G401.6 (cell line): ENCODE measurements at regions not wholly inside any gene's neighbourhood (a gene's known extent, or its start where the extent isn't known, plus 50 kb on each side); places are given as distances from the start of the nearest gene placed in this dataset.

ENCODE experiments used
- FAIRE-seq: peaks from 2 replicates; lab custom pipeline; 2012; peaks lifted over from hg19 to GRCh38; lab: Jason Lieb, UNC

DNA sequence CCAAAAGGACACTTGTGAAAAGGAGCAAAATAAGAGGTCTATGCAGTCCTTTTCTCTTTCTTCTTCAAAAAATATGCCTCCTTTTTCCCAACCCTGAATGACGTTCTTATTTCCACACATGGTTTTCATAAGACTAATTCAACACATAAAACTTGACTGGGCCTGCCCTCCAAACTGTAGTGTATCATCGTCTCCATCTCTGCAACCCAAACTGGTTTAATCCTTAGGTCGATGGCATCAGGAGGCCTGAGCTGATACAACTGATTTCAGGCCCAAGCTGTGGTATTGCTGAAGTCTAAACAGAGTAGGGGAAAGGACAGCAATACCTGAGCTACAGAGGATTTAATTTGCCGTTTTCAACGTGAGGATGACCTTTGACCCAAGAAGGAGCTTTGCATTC lies 130.0 kb upstream of the MTNR1B start:
- no peak for FAIRE-seq

DNA sequence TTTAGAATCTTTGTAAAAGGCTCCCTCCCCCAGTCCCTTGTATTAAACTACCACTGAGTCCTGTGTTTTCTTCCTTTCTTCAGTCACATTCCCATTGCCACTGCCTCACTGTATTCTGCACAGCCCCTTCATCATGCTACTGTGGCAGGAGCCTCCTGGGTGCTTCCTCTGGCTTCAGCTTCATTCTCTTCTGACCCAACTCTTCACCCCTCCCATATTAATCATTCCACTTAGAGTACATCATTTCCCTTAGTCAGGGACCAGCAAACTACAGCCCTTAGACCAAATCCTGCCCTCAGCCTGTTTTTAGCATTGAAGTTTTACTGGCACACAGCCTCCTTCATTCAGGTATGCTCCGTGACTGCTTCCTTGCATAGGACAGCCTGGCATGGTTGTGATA lies 127.7 kb upstream of the MTNR1B start:
- no peak for FAIRE-seq

DNA sequence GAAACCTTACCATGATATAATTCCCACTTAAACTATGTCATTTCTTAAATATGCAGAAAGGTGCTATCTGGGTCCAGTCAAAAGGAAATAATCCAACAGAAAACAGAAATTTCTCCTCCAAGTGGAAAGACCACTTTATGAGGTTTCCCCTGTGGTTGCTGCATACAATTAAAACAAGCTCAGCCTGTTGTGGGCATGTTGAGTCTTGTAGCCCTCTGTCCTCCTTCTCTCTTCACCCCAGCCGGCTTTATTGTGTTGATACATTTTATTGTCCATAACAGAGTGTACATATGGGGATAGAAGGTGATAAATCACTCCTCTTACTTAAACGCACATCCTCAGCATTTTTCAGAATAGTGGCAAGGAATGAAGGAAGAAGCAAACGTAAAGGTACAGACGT lies 126.0 kb upstream of the MTNR1B start:
- FAIRE-seq = no peak

DNA sequence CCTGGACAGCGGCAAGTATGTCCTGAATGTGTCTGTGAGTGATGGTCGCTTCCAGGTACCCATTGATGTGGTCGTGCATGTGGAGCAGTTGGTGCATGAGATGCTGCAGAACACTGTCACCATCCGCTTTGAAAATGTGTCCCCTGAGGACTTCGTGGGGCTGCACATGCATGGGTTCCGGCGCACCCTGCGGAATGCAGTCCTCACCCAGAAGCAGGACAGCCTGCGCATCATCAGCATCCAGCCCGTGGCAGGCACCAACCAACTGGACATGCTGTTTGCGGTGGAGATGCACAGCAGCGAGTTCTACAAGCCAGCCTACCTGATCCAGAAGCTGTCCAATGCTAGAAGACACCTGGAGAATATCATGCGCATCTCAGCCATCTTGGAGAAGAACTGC lies 125.3 kb upstream of the MTNR1B start:
- FAIRE-seq = no peak

DNA sequence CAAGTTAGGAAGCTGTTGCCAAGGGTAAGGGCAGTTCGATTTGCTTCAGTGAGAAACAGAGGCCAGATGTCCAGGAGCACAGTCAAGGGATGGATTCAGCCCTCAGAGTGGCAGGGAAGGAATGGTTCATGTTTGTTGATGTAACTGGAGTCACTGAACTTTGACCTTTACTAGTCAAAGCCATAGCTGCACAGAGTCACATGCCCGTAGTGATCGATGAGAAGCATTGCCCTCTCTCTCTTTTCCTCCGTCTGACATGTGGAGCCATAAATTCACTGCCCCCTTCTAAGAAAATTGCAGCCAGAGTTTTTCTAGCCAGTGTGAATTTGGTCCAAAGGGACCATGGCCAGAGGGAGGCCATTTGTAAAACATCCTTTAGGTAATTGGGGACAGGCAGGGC lies 124.1 kb upstream of the MTNR1B start:
- no peak for FAIRE-seq

DNA sequence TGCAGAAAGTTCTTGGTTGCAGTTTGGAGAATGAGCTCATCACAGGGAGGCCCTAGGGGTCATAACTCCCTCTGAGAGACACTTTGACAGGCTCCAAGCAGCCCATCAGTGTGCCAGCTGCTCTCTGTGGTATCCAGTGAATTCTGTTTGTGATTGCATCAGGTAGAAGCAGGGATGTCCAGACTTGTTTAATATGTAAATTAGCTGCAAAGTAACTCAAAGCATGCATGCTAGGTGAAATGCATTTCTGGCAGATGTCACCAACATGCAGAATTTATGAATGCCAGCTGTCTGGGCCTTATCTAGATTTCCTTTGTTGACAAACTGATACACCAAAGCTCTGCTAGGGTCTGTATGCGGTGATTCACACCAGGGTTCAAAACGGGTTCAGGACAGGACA lies 123.6 kb upstream of the MTNR1B start:
- FAIRE-seq = no peak

DNA sequence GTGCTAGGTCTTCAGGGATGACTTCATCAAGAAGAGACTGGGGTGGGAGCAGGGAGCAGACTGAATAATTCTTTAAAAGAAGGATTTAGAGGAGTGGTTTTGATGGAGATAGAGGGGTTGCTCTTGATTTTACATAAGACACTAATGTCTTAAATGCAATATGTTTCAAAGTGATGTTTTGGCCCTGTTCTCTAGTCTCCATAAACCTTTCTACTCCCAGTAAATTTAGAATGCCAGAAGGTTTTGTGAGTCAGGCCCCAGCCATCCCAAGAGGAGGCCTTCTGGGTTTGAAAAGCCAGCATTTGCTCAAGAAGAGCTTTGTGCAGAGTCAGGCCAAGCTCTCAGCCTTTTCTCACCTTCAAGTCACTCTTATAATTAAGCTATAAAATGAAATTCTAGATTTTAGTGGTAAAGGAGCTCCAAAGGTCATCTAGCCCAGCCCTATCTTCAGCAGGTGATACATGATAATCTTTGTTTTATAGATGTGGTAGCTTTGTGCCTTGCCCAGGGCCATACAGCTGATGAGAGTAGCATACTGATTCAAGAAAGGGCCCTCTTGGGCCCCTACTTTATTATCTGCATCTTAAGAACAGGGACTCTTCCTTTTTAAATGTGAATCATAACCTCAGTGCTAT lies 122.8 kb upstream of the MTNR1B start:
- FAIRE-seq = no peak

DNA sequence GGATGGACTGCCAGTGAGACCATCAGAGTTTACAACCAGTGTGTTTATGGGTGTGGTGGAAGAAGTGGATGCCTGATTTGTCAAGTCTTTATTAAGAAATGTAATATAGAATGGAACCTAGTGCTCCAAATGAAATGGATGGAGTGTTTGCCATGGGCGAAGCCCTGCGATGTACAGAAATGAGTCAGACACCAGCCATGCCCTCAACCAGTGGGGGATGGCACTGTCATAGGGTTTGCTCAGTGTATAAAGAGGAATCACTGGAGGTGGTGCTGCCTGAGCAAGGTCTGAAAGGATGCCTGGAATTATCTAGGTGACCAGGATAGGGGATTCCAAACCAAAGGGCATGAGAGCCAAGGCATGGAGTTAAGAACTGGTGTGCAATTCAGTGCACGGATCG lies 120.9 kb upstream of the MTNR1B start:
- FAIRE-seq = no peak

DNA sequence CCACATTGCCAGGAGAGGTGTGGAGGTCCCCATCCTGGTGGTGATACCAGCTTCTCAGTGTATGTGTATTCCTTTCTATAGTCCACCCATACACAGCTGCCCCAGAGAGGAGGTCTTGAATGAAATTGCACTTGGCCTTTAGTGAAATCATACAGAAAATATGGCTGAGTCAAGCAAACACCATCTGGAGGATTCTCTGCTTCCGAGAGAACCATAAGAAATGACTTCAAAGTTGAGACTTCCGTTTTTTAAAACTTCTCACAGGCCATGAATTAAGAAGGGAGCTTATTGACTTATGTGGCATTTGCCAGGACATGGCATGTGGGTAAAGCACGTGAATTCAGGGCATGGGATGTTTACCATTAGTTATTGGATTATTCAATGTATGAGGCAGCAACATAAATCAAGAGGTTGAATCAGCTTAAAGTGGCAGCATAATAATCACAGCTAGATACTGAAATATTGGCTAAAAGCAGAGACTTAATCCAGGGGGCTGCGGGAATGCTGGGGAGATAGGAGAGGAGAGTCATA lies 119.1 kb upstream of the MTNR1B start:
- no peak for FAIRE-seq

DNA sequence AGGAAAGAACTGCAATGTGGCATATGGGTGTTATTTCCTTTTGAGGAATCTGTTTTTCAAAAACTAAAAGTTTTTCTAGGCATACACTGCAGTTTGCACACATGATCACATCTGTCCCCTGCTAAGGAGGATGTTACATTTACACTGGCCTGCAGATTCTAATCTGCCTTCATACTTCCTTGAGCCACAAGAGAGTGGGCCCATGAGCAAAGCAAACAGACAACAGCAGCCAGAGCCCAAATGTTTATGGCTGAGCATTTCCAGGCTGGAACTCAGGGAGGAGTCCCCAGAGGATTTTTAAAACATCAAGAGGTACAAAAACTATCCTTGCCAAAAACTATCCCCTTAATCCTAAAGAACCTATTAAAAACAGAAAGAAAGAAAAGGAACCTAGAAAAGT lies 117.2 kb upstream of the MTNR1B start:
- FAIRE-seq = no peak

DNA sequence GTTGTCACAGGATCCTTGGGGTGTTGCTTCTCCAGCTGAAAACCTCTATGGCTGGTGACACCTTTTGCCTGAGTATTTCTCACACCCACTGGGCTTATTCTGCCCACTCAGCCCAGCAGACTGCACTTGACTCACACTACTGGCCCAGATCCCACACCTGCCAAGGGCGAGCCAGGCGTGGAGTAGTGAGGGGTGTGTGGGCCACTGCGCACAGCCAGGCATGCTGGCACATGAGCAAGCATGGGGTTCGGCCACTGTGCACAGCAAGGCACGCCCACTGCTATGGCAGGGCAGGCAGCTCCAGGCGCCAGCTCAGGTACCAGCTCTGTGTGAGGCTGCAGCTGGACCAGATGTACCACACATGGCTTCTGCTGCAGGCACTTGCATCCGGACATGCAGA lies 116.5 kb upstream of the MTNR1B start:
- no peak for FAIRE-seq

DNA sequence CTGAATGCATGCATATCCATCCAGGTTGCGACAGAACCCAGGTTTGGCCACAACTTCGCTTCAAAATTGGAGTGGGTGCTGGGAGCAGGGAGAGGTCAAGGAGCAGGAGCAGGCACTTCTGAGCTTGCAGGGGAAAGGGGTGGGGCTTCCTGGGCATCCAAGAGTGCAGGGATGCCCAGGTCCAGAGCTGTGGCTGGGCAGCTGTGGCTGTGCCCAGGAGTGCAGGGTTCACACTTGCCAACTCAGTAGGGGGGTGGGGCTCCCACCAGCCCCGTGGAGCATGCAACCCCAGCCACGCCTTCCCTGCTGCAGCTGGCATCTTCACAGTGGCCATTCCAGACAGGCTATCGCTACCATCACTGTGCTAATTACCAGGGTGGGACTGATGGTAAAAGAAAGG lies 115.3 kb upstream of the MTNR1B start:
- FAIRE-seq = no peak

DNA sequence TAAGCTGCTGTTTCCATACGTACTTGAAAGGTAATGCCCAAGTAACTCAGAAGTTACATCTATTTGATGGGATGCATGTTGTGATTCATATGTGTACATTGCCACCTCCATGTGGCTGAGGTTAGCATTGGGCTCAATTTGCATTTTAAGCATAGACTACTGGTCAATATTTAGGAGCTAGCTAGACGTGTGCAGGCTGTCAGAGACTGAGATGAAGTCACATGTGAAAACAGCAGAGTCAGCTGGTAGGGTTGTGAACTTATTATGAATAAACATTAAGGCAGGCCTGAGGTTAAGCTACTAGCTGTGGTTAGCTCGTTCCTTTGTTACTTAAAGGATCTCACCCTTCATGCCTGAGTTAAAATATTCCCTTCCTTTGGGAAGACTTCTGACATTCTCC lies 114.5 kb upstream of the MTNR1B start:
- no peak for FAIRE-seq

DNA sequence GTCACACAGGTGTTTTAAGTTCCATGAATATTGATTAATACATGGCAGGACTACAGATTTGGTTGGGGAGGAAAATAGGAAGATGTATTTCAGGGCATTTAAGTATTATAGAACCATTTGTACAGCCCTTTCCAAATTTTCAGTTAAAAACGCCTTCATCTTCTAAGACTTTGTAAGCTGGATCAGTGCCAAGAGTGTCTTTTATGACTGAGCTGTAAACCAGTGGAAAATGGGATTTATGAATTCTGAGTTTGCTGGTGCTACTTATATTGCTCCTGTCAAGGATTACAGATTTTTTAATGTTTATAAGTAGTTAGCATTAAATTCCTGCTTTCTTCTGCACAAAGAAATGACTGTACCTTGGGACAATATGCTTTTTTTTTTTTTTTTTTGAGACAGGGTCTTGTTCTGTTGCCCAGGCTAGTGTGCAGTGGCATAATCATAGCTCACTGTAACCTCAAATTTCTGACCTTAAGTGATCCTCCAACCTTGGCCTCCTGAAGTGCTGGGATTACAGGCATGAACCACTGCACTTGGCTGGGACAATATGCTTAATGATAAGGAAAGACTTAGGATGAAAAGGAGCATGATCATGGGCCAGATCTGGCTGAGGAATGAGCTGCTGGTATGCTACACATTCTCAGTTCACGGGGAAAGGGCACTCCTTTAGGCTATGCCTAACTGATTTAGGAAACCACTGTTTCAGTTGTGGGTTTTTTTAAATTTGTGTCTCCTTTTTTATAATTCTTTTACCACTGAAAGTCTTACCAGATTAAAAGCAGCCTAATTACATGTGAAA lies 113.6 kb upstream of the MTNR1B start:
- FAIRE-seq = no peak

DNA sequence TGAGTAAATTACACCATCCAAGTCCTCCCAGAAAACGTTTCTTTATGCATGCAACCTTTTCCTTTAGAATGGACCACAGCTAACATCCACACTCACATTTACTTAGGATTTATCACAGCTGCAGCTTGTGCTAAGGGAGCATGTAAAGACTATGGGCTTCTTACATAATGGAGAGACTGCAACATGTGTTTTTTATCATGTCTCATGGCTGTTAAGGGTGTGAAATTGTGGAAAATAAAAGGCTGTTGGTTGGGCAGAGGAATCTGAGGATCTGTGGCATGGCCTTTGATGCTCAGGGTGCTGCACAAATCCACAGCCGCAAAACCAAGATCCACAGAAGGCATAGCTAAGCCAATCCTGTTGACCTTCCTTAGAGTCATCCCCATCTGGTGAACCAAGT lies 112.0 kb upstream of the MTNR1B start:
- no peak for FAIRE-seq

DNA sequence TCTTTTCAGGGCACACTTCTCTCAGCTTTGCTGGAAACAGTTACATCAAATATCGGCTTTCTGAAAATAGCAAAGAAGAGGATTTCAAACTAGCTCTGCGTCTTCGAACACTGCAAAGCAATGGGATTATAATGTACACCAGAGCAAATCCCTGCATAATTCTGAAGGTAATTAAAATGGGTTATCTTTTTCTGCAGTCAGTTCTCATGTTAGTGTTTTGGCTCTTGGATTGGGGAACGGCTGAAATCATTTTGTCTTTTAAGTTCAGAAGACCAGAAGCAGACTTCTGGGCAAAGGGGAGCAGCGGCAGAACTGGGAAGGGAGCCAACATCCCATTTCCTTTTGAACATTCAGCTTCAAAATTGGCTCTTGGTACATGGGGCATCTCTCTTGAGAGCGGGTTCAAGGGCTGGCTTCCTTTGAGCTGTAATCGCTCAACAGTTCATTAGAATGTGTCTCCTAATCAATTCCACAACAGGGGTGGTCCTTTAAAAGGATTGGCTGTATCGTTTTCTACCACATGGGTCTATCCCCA lies 110.2 kb upstream of the MTNR1B start:
- FAIRE-seq = no peak

DNA sequence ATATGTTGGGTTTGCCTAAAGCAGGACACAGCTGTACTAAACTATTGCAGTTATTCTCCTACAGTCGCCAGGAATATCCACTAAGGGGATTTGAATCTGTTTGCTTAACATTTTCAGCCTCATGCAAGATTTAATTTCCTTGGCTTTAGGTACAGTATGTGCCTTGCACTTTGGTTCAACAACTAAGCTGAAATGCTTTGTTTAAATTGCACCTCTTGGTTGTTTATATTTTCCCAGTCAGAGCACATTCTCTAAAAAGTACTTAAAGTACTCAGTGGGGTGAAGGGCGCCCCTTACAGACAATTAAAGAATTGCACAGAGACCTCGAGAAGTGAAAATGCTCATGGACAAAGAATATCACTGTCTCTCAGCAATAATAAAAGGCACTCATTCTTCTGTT lies 107.8 kb upstream of the MTNR1B start:
- no peak for FAIRE-seq

DNA sequence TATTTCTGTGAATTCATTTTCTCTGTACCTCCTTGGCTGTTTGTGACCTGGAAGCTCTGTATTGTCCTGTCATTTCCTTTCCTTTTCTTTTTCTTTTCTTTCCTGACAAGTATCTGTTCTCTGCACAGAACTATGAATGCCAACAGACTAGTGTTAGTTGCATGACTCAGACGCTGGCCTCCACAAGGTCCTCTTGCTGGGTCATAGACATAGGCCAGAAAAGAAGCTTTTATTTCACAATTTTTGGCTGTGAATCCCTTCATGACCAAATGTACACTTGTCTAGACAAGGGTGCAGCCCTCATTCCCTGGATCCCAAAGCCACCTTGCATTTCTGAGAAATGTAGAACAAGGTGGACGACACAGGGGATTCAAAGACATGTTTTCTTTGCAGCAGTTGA lies 104.1 kb upstream of the MTNR1B start:
- FAIRE-seq = no peak

DNA sequence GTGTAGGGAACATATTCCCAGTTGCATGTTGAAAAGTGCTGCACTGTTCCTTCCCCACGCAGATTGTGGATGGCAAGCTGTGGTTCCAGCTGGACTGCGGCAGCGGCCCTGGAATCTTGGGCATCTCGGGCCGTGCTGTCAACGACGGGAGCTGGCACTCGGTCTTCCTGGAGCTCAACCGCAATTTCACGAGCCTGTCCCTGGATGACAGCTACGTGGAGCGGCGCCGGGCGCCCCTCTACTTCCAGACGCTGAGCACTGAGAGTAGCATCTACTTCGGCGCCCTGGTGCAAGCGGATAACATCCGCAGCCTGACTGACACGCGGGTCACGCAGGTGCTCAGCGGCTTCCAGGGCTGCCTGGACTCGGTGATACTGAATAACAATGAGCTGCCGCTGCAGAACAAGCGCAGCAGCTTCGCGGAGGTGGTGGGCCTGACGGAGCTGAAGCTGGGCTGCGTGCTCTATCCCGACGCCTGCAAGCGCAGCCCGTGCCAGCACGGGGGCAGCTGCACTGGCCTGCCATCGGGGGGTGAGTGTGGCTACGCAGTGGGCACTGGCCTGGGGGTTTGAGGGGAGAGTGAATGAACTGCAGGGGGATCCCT lies 102.7 kb upstream of the MTNR1B start:
- FAIRE-seq = no peak

DNA sequence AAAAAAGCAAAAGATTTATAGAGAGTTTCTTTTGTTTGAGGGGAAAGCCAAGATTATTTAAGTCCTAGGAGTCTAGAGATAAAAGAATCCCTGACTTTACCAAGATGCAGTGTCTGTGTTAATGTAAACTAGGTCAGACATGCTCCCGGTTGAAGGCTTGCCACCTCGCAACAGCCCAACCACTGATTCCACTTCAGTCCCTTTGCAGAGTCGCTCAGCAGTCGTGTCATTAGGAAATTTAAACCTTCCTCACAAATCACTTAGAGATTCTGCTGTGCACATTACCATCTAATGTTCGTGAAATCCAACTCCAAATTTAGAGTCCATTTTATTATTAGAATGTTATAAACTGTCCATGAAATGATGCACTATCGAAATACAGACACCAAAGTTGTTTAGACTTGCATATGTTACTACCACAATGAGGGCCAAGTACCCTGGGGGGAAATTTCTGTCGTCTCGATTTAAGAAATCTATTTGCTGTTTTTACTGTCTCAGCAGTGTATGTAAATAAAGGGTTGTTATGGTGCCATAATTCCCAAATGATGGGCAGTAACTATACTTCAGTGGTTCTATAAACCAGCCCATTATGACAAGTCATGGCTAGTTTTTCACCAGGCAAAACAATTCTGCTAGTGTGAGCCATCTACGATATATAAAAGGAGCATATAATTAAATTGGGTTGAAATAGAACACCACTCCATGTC lies 101.4 kb upstream of the MTNR1B start:
- no peak for FAIRE-seq

DNA sequence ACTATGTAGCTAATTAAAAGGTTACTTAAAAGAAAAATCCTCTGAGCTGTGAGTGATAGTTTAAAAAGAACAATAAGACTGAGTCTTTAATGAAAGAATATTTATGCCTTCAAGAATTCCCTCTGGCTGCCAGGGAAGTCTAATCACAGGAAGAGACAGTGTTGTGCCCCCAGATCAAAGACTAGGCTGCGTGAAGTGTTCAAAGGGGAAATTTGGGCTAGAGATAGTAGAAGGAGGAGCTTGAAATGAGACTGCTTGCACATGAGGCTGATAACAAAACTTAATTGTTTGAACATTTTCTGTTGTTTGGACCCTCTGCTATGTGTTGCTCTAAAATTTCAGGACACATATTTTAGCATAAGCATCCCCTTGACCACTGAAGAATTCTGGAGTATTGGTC lies 99.7 kb upstream of the MTNR1B start:
- FAIRE-seq = no peak

DNA sequence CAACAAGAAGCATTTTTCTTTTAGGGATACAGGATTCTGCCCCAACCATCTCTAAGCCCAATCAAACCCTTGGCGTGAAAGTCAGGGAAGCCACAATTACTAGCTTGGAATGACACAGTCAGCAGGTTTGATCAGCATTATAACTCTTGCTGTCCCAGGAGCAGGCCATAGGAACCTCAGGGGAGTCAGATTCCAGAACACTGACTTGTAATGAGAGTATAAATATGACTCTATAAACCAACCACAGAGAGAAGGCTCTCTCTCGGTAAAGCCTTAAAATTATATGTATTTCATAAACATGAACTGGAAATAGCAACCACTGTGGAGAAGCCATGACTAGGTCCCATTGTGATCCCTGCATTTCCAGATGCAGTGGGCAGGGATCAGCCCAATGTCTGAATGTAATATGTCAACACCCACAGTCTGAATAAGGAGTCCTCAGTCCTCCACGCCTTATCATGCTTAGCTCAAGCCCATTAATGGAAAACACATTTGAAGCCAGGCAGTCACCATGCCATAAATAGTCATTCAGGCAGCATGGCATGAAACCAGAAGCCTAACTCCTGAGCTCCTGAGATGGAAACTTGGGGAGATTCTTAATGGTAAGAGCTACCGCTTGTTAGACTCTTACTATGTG lies 99.1 kb upstream of the MTNR1B start:
- no peak for FAIRE-seq
